IMR-90 (cell line): ENCODE measurements at regions not wholly inside any gene's neighbourhood (a gene's known extent, or its start where the extent isn't known, plus 50 kb on each side); places are given as distances from the start of the nearest gene placed in this dataset.

Source experiments
- ATAC-seq: fragments of 200-7000 bp; cut with Tn5 transposase; 2 replicates; pipeline ENCODE4 v1.9.1; 2020; ENCODE audit warnings: low read depth, mild to moderate bottlenecking, moderate library complexity
- BruUV-seq: library from RNA; stranded (reverse); fragments of 400-500 nt; replicated peaks from 2 replicates; lab custom pipeline; 2021; lab: Mats Ljungman, UMichigan
- CTCF ChIA-PET: fragments of 300-600 bp; formaldehyde crosslinking; extraction: SDS; loops from one replicate; lab custom pipeline; 2021; ENCODE audit warnings: antibody characterized with exemption; lab: Yijun Ruan, JAX
- POLR2A ChIA-PET: fragments of 300-600 bp; sonication (Branson Sonifier 250); formaldehyde crosslinking; loops from one replicate; lab custom pipeline; 2022; ENCODE audit warnings: antibody characterized with exemption; ENCODE audit not compliant: unreplicated experiment; lab: Charles Lee
- DNase-seq: peaks from one replicate; pipeline ENCODE4 v3.0.0; 2013
- H2AFZ ChIP-seq: replicated peaks from 2 replicates; pipeline ENCODE3; 2013; ENCODE audit warnings: low read length, mild to moderate bottlenecking; ENCODE audit not compliant: poor library complexity
- H2AK5ac ChIP-seq: 2 replicates; pipeline ENCODE4 v1.6.1; 2013; ENCODE audit warnings: low read depth, low read length, inconsistent platforms
- H2AK9ac ChIP-seq: replicated peaks from 2 replicates; pipeline ENCODE3; 2013; ENCODE audit warnings: mild to moderate bottlenecking, low read depth, low read length, moderate library complexity; ENCODE audit not compliant: poor library complexity
- H2BK120ac ChIP-seq: 2 replicates; pipeline ENCODE4 v1.6.1; 2013; ENCODE audit warnings: low read depth, low read length, inconsistent platforms
- H2BK15ac ChIP-seq: 3 replicates; pipeline ENCODE4 v1.6.1; 2013; ENCODE audit warnings: low read depth, low read length, inconsistent platforms
- H2BK20ac ChIP-seq: 2 replicates; pipeline ENCODE4 v1.6.1; 2013; ENCODE audit warnings: low read depth, mild to moderate bottlenecking, inconsistent platforms, low read length, moderate library complexity
- H2BK5ac ChIP-seq: 2 replicates; pipeline ENCODE4 v1.6.1; 2013; ENCODE audit warnings: mild to moderate bottlenecking, low read depth, low read length, inconsistent platforms; ENCODE audit not compliant: poor library complexity, severe bottlenecking
- H3K14ac ChIP-seq: replicated peaks from 2 replicates; pipeline ENCODE4 v1.6.1; 2013; ENCODE audit warnings: low read depth, low read length, inconsistent platforms
- H3K18ac ChIP-seq: 2 replicates; pipeline ENCODE4 v1.6.1; 2013; ENCODE audit warnings: low read depth, low read length, control low read depth
- H3K23ac ChIP-seq: 2 replicates; pipeline ENCODE4 v1.6.1; 2013; ENCODE audit warnings: low read depth, low read length, inconsistent platforms
- H3K27ac ChIP-seq: 2 replicates; pipeline ENCODE4 v1.5.1; 2013; ENCODE audit warnings: mild to moderate bottlenecking, control low read depth, low read length; ENCODE audit not compliant: insufficient read depth
- H3K27me3 ChIP-seq: 2 replicates; pipeline ENCODE4 v1.6.1; 2013; ENCODE audit warnings: low read length; ENCODE audit not compliant: control insufficient read depth, insufficient read depth
- H3K36me3 ChIP-seq: 2 replicates; pipeline ENCODE4 v1.6.1; 2013; ENCODE audit warnings: low read length, mixed read lengths; ENCODE audit not compliant: control insufficient read depth, insufficient read depth
- H3K4ac ChIP-seq: 2 replicates; pipeline ENCODE4 v1.6.1; 2013; ENCODE audit warnings: low read depth, low read length, inconsistent platforms
- H3K4me1 ChIP-seq: 2 replicates; pipeline ENCODE4 v1.6.1; 2013; ENCODE audit warnings: low read length, mixed read lengths; ENCODE audit not compliant: control insufficient read depth, insufficient read depth
- H3K4me2 ChIP-seq: 2 replicates; pipeline ENCODE4 v1.6.1; 2013; ENCODE audit warnings: low read depth, mild to moderate bottlenecking, control low read depth, low read length, moderate library complexity
- H3K4me3 ChIP-seq: 2 replicates; pipeline ENCODE4 v1.5.1; 2013; ENCODE audit warnings: low read depth, mild to moderate bottlenecking, control low read depth, low read length, moderate library complexity; ENCODE audit not compliant: insufficient read depth
- H3K56ac ChIP-seq: 2 replicates; pipeline ENCODE4 v1.6.1; 2013; ENCODE audit warnings: low read length, inconsistent platforms; ENCODE audit not compliant: insufficient read depth; ENCODE audit errors: extremely low read depth
- H3K79me1 ChIP-seq, 2 experiments: 2 replicates each; pipeline ENCODE4 v1.6.1; 2013; ENCODE audit warnings: low read length in 2 of 2, inconsistent platforms in 1 of 2, low read depth in 1 of 2
- H3K9ac ChIP-seq: 2 replicates; pipeline ENCODE4 v1.6.1; 2013; ENCODE audit warnings: low read depth, low read length, control low read depth
- H3K9me1 ChIP-seq: 2 replicates; pipeline ENCODE4 v1.6.1; 2013; ENCODE audit warnings: low read length, inconsistent platforms; ENCODE audit not compliant: insufficient read depth
- H3K9me3 ChIP-seq: 2 replicates; pipeline ENCODE4 v1.6.1; 2013; ENCODE audit warnings: low read length; ENCODE audit not compliant: control insufficient read depth, insufficient read depth
- H4K20me1 ChIP-seq: 2 replicates; pipeline ENCODE4 v1.6.1; 2013; ENCODE audit warnings: low read length, inconsistent platforms; ENCODE audit not compliant: insufficient read depth
- H4K5ac ChIP-seq: 2 replicates; pipeline ENCODE4 v1.6.1; 2013; ENCODE audit warnings: mild to moderate bottlenecking, low read depth, low read length, control low read depth
- H4K8ac ChIP-seq, 2 experiments: 2 replicates each; pipeline ENCODE4 v1.6.1; 2013; ENCODE audit warnings: low read depth in 2 of 2, low read length in 2 of 2, control low read depth in 1 of 2, inconsistent platforms in 1 of 2
- H4K91ac ChIP-seq: 2 replicates; pipeline ENCODE4 v1.6.1; 2013; ENCODE audit warnings: low read depth, low read length, inconsistent platforms; ENCODE audit not compliant: insufficient read depth
- BHLHE40 ChIP-seq: fragments of 150-350 bp; IDR thresholded peaks from 2 replicates; pipeline ENCODE4 v1.6.1; 2016; ENCODE audit warnings: mild to moderate bottlenecking, low read depth, low read length
- NFE2L2 ChIP-seq: fragments of 150-350 bp; IDR thresholded peaks from 2 replicates; pipeline ENCODE4 v1.6.1; 2016; ENCODE audit warnings: low read depth, mild to moderate bottlenecking, low read length
- POLR2A ChIP-seq: IDR thresholded peaks from 2 replicates; pipeline ENCODE4 v1.6.1; 2012; ENCODE audit warnings: mild to moderate bottlenecking, low read depth, low read length
- RAD21 ChIP-seq: IDR thresholded peaks from 2 replicates; pipeline ENCODE4 v1.6.1; 2012; ENCODE audit warnings: low read length, improper control_type of control experiment
- WGBS, 2 experiments: methylation state at CpG; one replicate each; pipeline versions ENCODE4 v1.1.5 to v1.1.7; 2013; ENCODE audit warnings: missing lambda C conversion rate in 2 of 2; ENCODE audit not compliant: insufficient read length in 1 of 2; ENCODE audit errors: extremely low coverage in 2 of 2; 5-methylcytosine and 5-hydroxymethylcytosine counted together
- dilution Hi-C: fragments of 300-500 bp; cut with HindIII; formaldehyde crosslinking; loops from one replicate; pipeline ENCODE4 v1.14.3; 2018; ENCODE audit warnings: low sequenced_read_pairs; ENCODE audit not compliant: unreplicated experiment
- in situ Hi-C: fragments of 300-500 bp; cut with MboI; formaldehyde crosslinking; loops from 3 replicates; pipeline ENCODE4 v1.14.3; 2019; ENCODE audit warnings: low sequenced_read_pairs, inconsistent platforms, mixed read lengths
- intact Hi-C: fragments of 100-400 bp; cut with micrococcal nuclease; formaldehyde crosslinking; loops from 2 replicates; pipeline ENCODE4 v1.10.0; 2022

DNA sequence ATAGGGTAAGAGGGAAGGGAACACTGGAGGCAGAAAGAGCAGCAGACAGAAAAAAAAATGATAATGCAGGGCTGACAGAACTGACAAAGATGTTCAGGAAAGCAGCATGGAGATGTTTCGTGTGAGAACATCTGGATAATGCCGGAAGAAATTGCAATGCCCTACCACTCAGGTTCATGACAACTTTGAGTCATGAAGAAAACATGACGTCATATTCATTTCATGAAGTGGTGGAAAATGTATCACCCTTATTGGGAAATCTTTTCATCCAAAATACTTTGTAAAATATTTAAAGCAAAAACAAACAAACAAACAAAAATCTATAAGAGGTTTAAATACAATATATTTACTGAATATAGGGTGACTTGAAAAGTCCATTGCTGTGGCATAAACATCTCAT is 305.4 kb upstream of the IGF1R start:
- dilution Hi-C loops = no loop called here
- Histone ChIP-seq H3K27ac (no peak overlapping the region), H3K27me3 (no peaks in the 10 kb centered on the region), H3K9me1 (no peaks in the 10 kb centered on the region), H3K9ac (no peak overlapping the region), H4K5ac (no peak overlapping the region), H2BK5ac (no peak overlapping the region), H3K4ac (no peak overlapping the region), H2AK5ac (no peak overlapping the region), H2AFZ (no peak overlapping the region), H3K4me2 (no peak overlapping the region), H2AK9ac (no peak overlapping the region), H3K23ac (no peak overlapping the region), H2BK20ac (no peak overlapping the region), H2BK120ac (no peak overlapping the region), H3K56ac (no peak overlapping the region), H3K4me3 (no peak overlapping the region), H3K36me3 (no peaks in the 10 kb centered on the region), H3K14ac (no peak overlapping the region), H4K91ac (no peak overlapping the region), H3K9me3 (peaks cover 10% of the 10 kb centered on the region), H3K79me1 (no peaks in the 10 kb centered on the region), H3K18ac (no peak overlapping the region), H4K20me1 (no peaks in the 10 kb centered on the region), H4K8ac (no peak overlapping the region), H2BK15ac (no peak overlapping the region), H3K4me1 (no peaks in the 10 kb centered on the region)
- DNase-seq = no peak
- no CpG with 5 or more reads among the region's 3 CpGs for WGBS, 2 experiments
- CTCF ChIA-PET = no interaction called here
- no peak for ATAC-seq
- no peak for TF ChIP-seq RAD21
- TF ChIP-seq BHLHE40 = no peak
- TF ChIP-seq NFE2L2 = no peak
- TF ChIP-seq POLR2A = no peak
- intact Hi-C loops = no loop called here
- BruUV-seq = no TSS peak
- POLR2A ChIA-PET = no interaction called here
- in situ Hi-C loops = no loop called here
